Panc1 (cell line): ENCODE measurements at regions not wholly inside any gene's neighbourhood (a gene's known extent, or its start where the extent isn't known, plus 50 kb on each side); places are given as distances from the start of the nearest gene placed in this dataset.

ENCODE experiments used
- CTCF ChIP-seq: fragments of 450-650 bp; IDR thresholded peaks from 2 replicates; pipeline ENCODE4 v1.5.1; 2017; ENCODE audit warnings: mild to moderate bottlenecking
- POLR2AphosphoS5 ChIP-seq: IDR thresholded peaks from 2 replicates; pipeline ENCODE4 v1.6.1; 2012; ENCODE audit warnings: mild to moderate bottlenecking, low read depth, low read length, moderate library complexity
- REST ChIP-seq, 2 experiments: IDR thresholded peaks; 2 replicates each; pipeline ENCODE4 v1.6.1; 2011 to 2012; ENCODE audit warnings: low read depth in 2 of 2, control low read depth in 1 of 2, low read length in 1 of 2, mild to moderate bottlenecking in 1 of 2, moderate library complexity in 1 of 2; ENCODE audit not compliant: insufficient read depth in 1 of 2
- TCF7L2 ChIP-seq: IDR thresholded peaks from 2 replicates; pipeline ENCODE4 v1.6.1; 2011; ENCODE audit warnings: mild to moderate bottlenecking, low read depth, low read length, inconsistent platforms

- TF ChIP-seq TCF7L2 (no peak), CTCF (no peak), REST (IDR thresholded peaks at IDR 0.05; ENCODE audit: insufficient read depth in 1 of 2, low read depth in 2 of 2, low read length in 1 of 2) (no peak), POLR2AphosphoS5 (no peak)
Observed at GRCh38 chr5:135106610-135107471, 72.8 kb upstream of the PITX1 start.
